VCaP (cell line): ENCODE measurements at regions not wholly inside any gene's neighbourhood (a gene's known extent, or its start where the extent isn't known, plus 50 kb on each side); places are given as distances from the start of the nearest gene placed in this dataset.

ENCODE experiments used
- H3K27ac ChIP-seq: fragments of 450-650 bp; 2 replicates; pipeline ENCODE4 v1.5.1; 2017
- CTCF ChIP-seq: fragments of 450-650 bp; conservative IDR thresholded peaks from 2 replicates; pipeline ENCODE4 v1.5.1; 2017; ENCODE audit warnings: mild to moderate bottlenecking, moderate library complexity

- TF ChIP-seq CTCF, result no peak
- H3K27ac ChIP-seq, result no peak overlapping the region
Measured at GRCh38 chrX:16012250-16012649, 111.1 kb upstream of the GRPR start.

- H3K27ac ChIP-seq, result no peak overlapping the region
- no peak for TF ChIP-seq CTCF
Measured at GRCh38 chrX:16005917-16006316, 117.4 kb upstream of the GRPR start.

DNA sequence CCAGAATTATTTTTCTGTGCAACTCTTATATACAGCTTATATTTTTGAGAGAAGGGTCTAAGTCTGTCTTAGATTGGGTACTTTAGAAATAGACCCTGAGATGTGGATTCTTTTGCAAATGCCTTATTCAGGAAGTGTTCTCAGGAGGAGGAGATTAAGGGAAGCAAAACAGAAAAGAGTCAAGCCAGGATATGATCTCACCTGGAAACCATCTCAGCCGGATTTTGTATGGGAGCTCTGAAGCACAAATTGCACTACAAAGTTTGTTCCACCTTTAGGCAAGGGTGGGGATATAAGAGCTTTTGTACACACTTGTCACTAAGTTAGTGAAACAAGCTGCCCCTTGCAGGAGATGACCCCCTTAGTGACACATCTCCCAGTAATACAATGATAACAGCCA is 121.2 kb upstream of the GRPR start:
- no peak for TF ChIP-seq CTCF
- no peak overlapping the region for H3K27ac ChIP-seq

DNA sequence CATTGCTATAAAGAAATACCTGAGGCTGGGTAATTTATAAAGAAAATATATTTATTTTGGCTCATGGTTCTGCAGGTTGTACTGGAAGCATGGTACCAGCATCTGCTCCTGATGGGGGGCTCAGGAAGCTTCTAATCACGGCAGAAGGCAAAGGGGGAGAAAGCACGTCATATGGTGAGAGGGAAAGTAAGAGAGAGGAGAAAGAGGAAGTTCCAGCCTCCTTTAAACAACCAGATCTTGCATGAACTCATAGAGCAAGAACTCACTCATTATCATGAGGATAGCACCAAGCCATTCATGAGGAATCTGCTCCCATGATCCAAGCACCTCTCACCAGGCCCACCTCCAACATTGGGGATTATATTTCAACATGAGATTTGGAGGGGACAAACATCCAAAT is 125.0 kb upstream of the GRPR start:
- H3K27ac ChIP-seq, result no peak overlapping the region
- TF ChIP-seq CTCF, result no peak

GRCh38 chrX:15989716-15990115 is 133.6 kb upstream of the GRPR start:
- no peak overlapping the region for H3K27ac ChIP-seq
- no peak for TF ChIP-seq CTCF

DNA sequence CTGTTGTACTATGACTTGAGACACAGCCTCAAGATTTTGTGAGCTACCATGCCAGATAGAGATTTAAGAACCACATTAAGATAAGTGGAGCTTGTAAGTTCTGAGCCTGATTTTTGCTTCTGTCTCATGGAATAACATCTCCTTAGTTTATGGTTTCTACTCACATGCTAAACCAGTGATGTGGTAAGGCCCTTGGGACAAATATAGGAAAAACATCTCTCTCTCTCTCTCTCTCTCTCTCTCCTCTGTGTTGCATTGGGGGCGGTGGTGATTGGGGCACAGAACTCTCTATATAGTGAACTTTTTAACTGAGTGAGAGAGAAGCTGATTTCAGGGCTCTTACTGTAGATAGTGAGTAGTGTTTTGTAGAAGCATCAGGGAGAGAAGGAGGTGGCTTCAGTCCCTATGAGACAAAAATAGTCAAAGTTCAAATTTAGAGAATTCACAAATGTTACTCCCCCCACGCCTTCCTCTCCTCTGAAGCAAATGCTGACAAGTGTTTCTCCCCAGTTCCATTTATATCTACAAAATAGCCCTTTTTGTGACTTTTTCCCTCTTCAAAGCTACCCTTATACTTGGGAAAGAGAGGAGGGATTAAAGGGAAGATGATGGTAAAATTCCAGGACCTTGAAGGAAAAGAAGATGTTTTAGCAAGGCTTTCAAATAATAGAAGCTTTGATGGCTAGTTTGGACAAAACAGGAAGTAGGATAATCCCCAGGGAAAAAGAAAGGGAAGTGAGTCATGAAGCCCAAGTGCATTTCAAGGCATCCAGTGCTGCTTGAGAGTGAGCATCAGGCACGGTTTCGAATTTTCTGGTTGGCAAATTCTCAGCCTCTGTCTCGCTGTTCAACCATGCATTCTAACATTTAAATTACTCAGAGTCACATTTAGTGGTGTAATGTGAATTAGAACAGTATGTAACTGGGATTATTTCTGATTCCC is 134.3 kb upstream of the AP1S2 start:
- TF ChIP-seq CTCF, result no peak
- no peak overlapping the region for H3K27ac ChIP-seq

- H3K27ac ChIP-seq, result no peak overlapping the region
- no peak for TF ChIP-seq CTCF
Measured at GRCh38 chrX:15985937-15986336, 131.3 kb upstream of the AP1S2 start.
